Panc1 (cell line): ENCODE measurements at regions not wholly inside any gene's neighbourhood (a gene's known extent, or its start where the extent isn't known, plus 50 kb on each side); places are given as distances from the start of the nearest gene placed in this dataset.
A peak's percentile ranks its signal among the peaks of the same experiment; 100 is the strongest.

Experiments
- ATAC-seq: fragments of 200-7000 bp; cut with Tn5 transposase; 2 replicates; pipeline ENCODE4 v1.9.1; 2020; ENCODE audit warnings: mild to moderate bottlenecking, moderate library complexity
- BruUV-seq: library from RNA; stranded (reverse); fragments of 400-500 nt; replicated peaks from 2 replicates; lab custom pipeline; 2021; lab: Mats Ljungman, UMichigan
- CTCF ChIA-PET: fragments of 300-600 bp; sonication (Branson Sonifier 250); formaldehyde crosslinking; loops from one replicate; lab custom pipeline; 2022; ENCODE audit warnings: antibody characterized with exemption; lab: Charles Lee
- POLR2A ChIA-PET: fragments of 300-600 bp; sonication (Branson Sonifier 250); formaldehyde crosslinking; loops from one replicate; lab custom pipeline; 2022; ENCODE audit warnings: antibody characterized with exemption; lab: Charles Lee
- DNase-seq: peaks from one replicate; pipeline ENCODE4 v3.0.0-alpha.2; 2010; ENCODE audit warnings: low read depth, low spot score
- H3K27ac ChIP-seq: 2 replicates; pipeline ENCODE4 v1.5.1; 2011; ENCODE audit warnings: mild to moderate bottlenecking, low read length, inconsistent platforms
- H3K27me3 ChIP-seq: fragments of 200-500 bp; sonication (Bioruptor generic); 2 replicates; pipeline ENCODE4 v1.6.0; 2014; ENCODE audit warnings: low read length, inconsistent platforms; ENCODE audit not compliant: control insufficient read depth, insufficient read depth
- H3K36me3 ChIP-seq: fragments of 200-500 bp; sonication (Bioruptor generic); 2 replicates; pipeline ENCODE4 v1.5.1; 2014; ENCODE audit warnings: inconsistent platforms, mild to moderate bottlenecking, low read length, moderate library complexity; ENCODE audit not compliant: control insufficient read depth, insufficient read depth
- H3K4me1 ChIP-seq: 2 replicates; pipeline ENCODE4 v1.5.1; 2011; ENCODE audit warnings: inconsistent platforms, mild to moderate bottlenecking, low read length, moderate library complexity; ENCODE audit not compliant: control insufficient read depth, insufficient read depth
- H3K4me3 ChIP-seq, 2 experiments: 2 replicates each; pipeline ENCODE4 v1.5.1; 2011 to 2012; ENCODE audit warnings: low read depth in 2 of 2, low read length in 2 of 2, mild to moderate bottlenecking in 2 of 2, inconsistent platforms in 1 of 2, moderate library complexity in 1 of 2
- H3K9me3 ChIP-seq: fragments of 200-500 bp; sonication (Bioruptor generic); 2 replicates; pipeline ENCODE4 v1.5.1; 2014; ENCODE audit warnings: low read depth, mild to moderate bottlenecking, inconsistent platforms, low read length, moderate library complexity; ENCODE audit not compliant: control insufficient read depth, insufficient read depth
- CTCF ChIP-seq: fragments of 450-650 bp; IDR thresholded peaks from 2 replicates; pipeline ENCODE4 v1.5.1; 2017; ENCODE audit warnings: mild to moderate bottlenecking
- POLR2AphosphoS5 ChIP-seq: IDR thresholded peaks from 2 replicates; pipeline ENCODE4 v1.6.1; 2012; ENCODE audit warnings: mild to moderate bottlenecking, low read depth, low read length, moderate library complexity
- REST ChIP-seq, 2 experiments: IDR thresholded peaks; 2 replicates each; pipeline ENCODE4 v1.6.1; 2011 to 2012; ENCODE audit warnings: low read depth in 2 of 2, control low read depth in 1 of 2, low read length in 1 of 2, mild to moderate bottlenecking in 1 of 2, moderate library complexity in 1 of 2; ENCODE audit not compliant: insufficient read depth in 1 of 2
- SIN3A ChIP-seq: IDR thresholded peaks from 2 replicates; pipeline ENCODE4 v1.6.1; 2012; ENCODE audit warnings: low read depth, mild to moderate bottlenecking, low read length, moderate library complexity, borderline replicate concordance; ENCODE audit not compliant: insufficient read depth
- TCF7L2 ChIP-seq: IDR thresholded peaks from 2 replicates; pipeline ENCODE4 v1.6.1; 2011; ENCODE audit warnings: mild to moderate bottlenecking, low read depth, low read length, inconsistent platforms
- in situ Hi-C: cut with HindIII; loops from 2 replicates; pipeline ENCODE4 v1.10.0; 2016; ENCODE audit warnings: low sequenced_read_pairs, low pct_unique_long_range_greater_than_20kb
- intact Hi-C: fragments of 100-400 bp; cut with micrococcal nuclease; formaldehyde crosslinking; loops from one replicate; pipeline ENCODE4 v1.10.0; 2022; ENCODE audit not compliant: unreplicated experiment

GRCh38 chr10:93224005-93224779 lies 150.5 kb downstream of the CYP26A1 start:
- Histone ChIP-seq H3K27ac (no peak overlapping the region), H3K36me3 (no peaks in the 10 kb centered on the region), H3K9me3 (no peaks in the 10 kb centered on the region), H3K4me3 (no peak overlapping the region), H3K4me1 (no peaks in the 10 kb centered on the region), H3K27me3 (peaks cover 2% of the 10 kb centered on the region; the same call in 1 of the 2 replicates)
- ChIA-PET CTCF (no interaction called here), POLR2A (no interaction called here)
- ATAC-seq, result 0 out of 2 replicates have a peak, but pooled peaks have one; percentile 49
- no peak for DNase-seq
- in situ Hi-C loops, result no loop called here
- BruUV-seq, result no TSS peak
- intact Hi-C loops, result no loop called here
- TF ChIP-seq CTCF (peak; percentile 57), POLR2AphosphoS5 (no peak)

- H3K9me3 ChIP-seq, result no peaks in the 10 kb centered on the region
- no peak overlapping the region for H3K4me3 ChIP-seq
- H3K27ac ChIP-seq, result no peak overlapping the region
- intact Hi-C loops, result no loop called here
- in situ Hi-C loops, result no loop called here
- ChIA-PET CTCF (interaction anchor here (0.6 kb wide), 1 partner anchor 18 kb away, joined by 4 read pairs; no protein-coding TSS in a partner anchor), POLR2A (no interaction called here)
- H3K27me3 ChIP-seq, result peaks cover 2% of the 10 kb centered on the region; the same call in 1 of the 2 replicates
- no peaks in the 10 kb centered on the region for H3K4me1 ChIP-seq
- BruUV-seq, result no TSS peak
- ATAC-seq, result peak; percentile 51; the same call in 1 of the 2 replicates
- no peak for DNase-seq
- H3K36me3 ChIP-seq, result no peaks in the 10 kb centered on the region
- no peak for TF ChIP-seq CTCF
- no peak for TF ChIP-seq TCF7L2
- TF ChIP-seq REST (IDR thresholded peaks at IDR 0.05; ENCODE audit: insufficient read depth in 1 of 2, low read depth in 2 of 2, low read length in 1 of 2), result no peak
- TF ChIP-seq POLR2AphosphoS5, result no peak
- no peak for TF ChIP-seq SIN3A
These were observed 152.2 kb downstream of the CYP26A1 start for GRCh38 chr10:93225938-93226337.
